H9 (cell line): ENCODE measurements at regions not wholly inside any gene's neighbourhood (a gene's known extent, or its start where the extent isn't known, plus 50 kb on each side); places are given as distances from the start of the nearest gene placed in this dataset.

Experiments
- DNase-seq: peaks from one replicate; pipeline ENCODE4 v3.0.0-alpha.2; 2017
- H2AFZ ChIP-seq: one replicate; pipeline ENCODE4 v1.6.1; 2013; ENCODE audit warnings: mild to moderate bottlenecking, low read length, control low read depth, moderate library complexity
- H2AK5ac ChIP-seq: 2 replicates; pipeline ENCODE4 v1.6.1; 2013; ENCODE audit warnings: low read length, control low read depth, mixed read lengths; ENCODE audit not compliant: insufficient read length
- H2BK120ac ChIP-seq: one replicate; pipeline ENCODE4 v1.6.1; 2013; ENCODE audit warnings: low read depth, mild to moderate bottlenecking, low read length, control low read depth, inconsistent platforms; ENCODE audit not compliant: poor library complexity, severe bottlenecking
- H2BK12ac ChIP-seq: 2 replicates; pipeline ENCODE4 v1.6.1; 2013; ENCODE audit warnings: low read length, control low read depth, mixed read lengths, low read depth; ENCODE audit not compliant: insufficient read length
- H2BK15ac ChIP-seq: 2 replicates; pipeline ENCODE4 v1.6.1; 2013; ENCODE audit warnings: low read depth, low read length, control low read depth
- H2BK20ac ChIP-seq: one replicate; pipeline ENCODE4 v1.6.1; 2013; ENCODE audit warnings: low read depth, mild to moderate bottlenecking, low read length, control low read depth, inconsistent platforms; ENCODE audit not compliant: poor library complexity, severe bottlenecking
- H2BK5ac ChIP-seq: 2 replicates; pipeline ENCODE4 v1.6.1; 2013; ENCODE audit warnings: low read length, control low read depth, mixed read lengths; ENCODE audit not compliant: insufficient read length
- H3K14ac ChIP-seq: 2 replicates; pipeline ENCODE4 v1.6.1; 2013; ENCODE audit warnings: low read length, control low read depth; ENCODE audit not compliant: insufficient read depth
- H3K18ac ChIP-seq: 2 replicates; pipeline ENCODE4 v1.6.1; 2013; ENCODE audit warnings: low read depth, mild to moderate bottlenecking, mixed read lengths, low read length, control low read depth; ENCODE audit not compliant: insufficient read length
- H3K23ac ChIP-seq: 2 replicates; pipeline ENCODE4 v1.6.1; 2013; ENCODE audit warnings: low read length, control low read depth, mixed read lengths, low read depth; ENCODE audit not compliant: insufficient read length
- H3K23me2 ChIP-seq: 2 replicates; pipeline ENCODE4 v1.6.1; 2013; ENCODE audit warnings: low read depth, mild to moderate bottlenecking, mixed read lengths, low read length, control low read depth; ENCODE audit not compliant: insufficient read length, poor library complexity, severe bottlenecking
- H3K27ac ChIP-seq: 2 replicates; pipeline ENCODE4 v1.5.1; 2013; ENCODE audit warnings: low read length, control low read depth, mixed read lengths, low read depth; ENCODE audit not compliant: insufficient read length
- H3K27me3 ChIP-seq: 2 replicates; pipeline ENCODE4 v1.6.1; 2013; ENCODE audit warnings: low read length, control low read depth, inconsistent platforms; ENCODE audit not compliant: insufficient read depth
- H3K4ac ChIP-seq: 2 replicates; pipeline ENCODE4 v1.6.1; 2013; ENCODE audit warnings: low read depth, mild to moderate bottlenecking, control low read depth, inconsistent platforms, low read length, moderate library complexity
- H3K4me1 ChIP-seq: 2 replicates; pipeline ENCODE4 v1.6.1; 2013; ENCODE audit warnings: low read length, control low read depth, inconsistent platforms; ENCODE audit not compliant: insufficient read depth
- H3K4me2 ChIP-seq: 2 replicates; pipeline ENCODE4 v1.6.1; 2013; ENCODE audit warnings: low read length, control low read depth, mixed read lengths; ENCODE audit not compliant: insufficient read length, insufficient read depth
- H3K56ac ChIP-seq: 2 replicates; pipeline ENCODE4 v1.6.1; 2013; ENCODE audit warnings: low read depth, mild to moderate bottlenecking, mixed read lengths, low read length, control low read depth; ENCODE audit not compliant: insufficient read length
- H3K79me1 ChIP-seq: 2 replicates; pipeline ENCODE4 v1.6.1; 2013; ENCODE audit warnings: low read depth, mild to moderate bottlenecking, moderate library complexity, low read length, control low read depth, inconsistent platforms; ENCODE audit not compliant: insufficient read depth, poor library complexity, severe bottlenecking
- H3K79me2 ChIP-seq: 2 replicates; pipeline ENCODE4 v1.6.1; 2013; ENCODE audit warnings: low read length, control low read depth, inconsistent platforms; ENCODE audit not compliant: insufficient read depth
- H3K9ac ChIP-seq: 2 replicates; pipeline ENCODE4 v1.6.1; 2013; ENCODE audit warnings: low read length, control low read depth, mixed read lengths; ENCODE audit not compliant: insufficient read length; ENCODE audit errors: extremely low read depth
- H3K9me3 ChIP-seq: one replicate; pipeline ENCODE4 v1.6.1; 2013; ENCODE audit warnings: low read depth, low read length, inconsistent platforms; ENCODE audit not compliant: control insufficient read depth
- H3T11ph ChIP-seq: one replicate; pipeline ENCODE4 v1.6.1; 2013; ENCODE audit warnings: mild to moderate bottlenecking, low read length, control low read depth, inconsistent platforms
- H4K20me1 ChIP-seq: one replicate; pipeline ENCODE4 v1.6.1; 2013; ENCODE audit not compliant: control insufficient read depth, insufficient read length, insufficient read depth
- H4K5ac ChIP-seq: 2 replicates; pipeline ENCODE4 v1.6.1; 2013; ENCODE audit warnings: low read depth, mild to moderate bottlenecking, mixed read lengths, low read length, control low read depth; ENCODE audit not compliant: insufficient read length
- H4K8ac ChIP-seq: replicated peaks from 2 replicates; pipeline ENCODE4 v1.6.1; 2013; ENCODE audit warnings: low read length, control low read depth, mixed read lengths, low read depth; ENCODE audit not compliant: insufficient read length
- H4K91ac ChIP-seq: 2 replicates; pipeline ENCODE4 v1.6.1; 2013; ENCODE audit warnings: low read depth, mild to moderate bottlenecking, moderate library complexity, mixed read lengths, low read length, control low read depth; ENCODE audit not compliant: insufficient read length
- H3K27ac Mint-ChIP-seq, 3 experiments: 2 replicates in 2 of 3; 3 replicates in 1 of 3; pipeline ENCODE4 v1.8.0; 2020 to 2021; ENCODE audit warnings: mixed read lengths in 3 of 3, mild to moderate bottlenecking in 1 of 3, moderate library complexity in 1 of 3
- H3K27me3 Mint-ChIP-seq: 2 replicates; pipeline ENCODE4 v1.8.0; 2021; ENCODE audit warnings: low read depth, mild to moderate bottlenecking, moderate library complexity, mixed read lengths
- H3K36me3 Mint-ChIP-seq, 3 experiments: 2 replicates in 2 of 3; 3 replicates in 1 of 3; pipeline ENCODE4 v1.8.0; 2020 to 2021; ENCODE audit warnings: low read depth in 3 of 3, mixed read lengths in 3 of 3; ENCODE audit not compliant: insufficient read depth in 1 of 3
- H3K4me1 Mint-ChIP-seq, 2 experiments: 2 replicates each; pipeline ENCODE4 v1.8.0; 2020; ENCODE audit warnings: mixed read lengths in 2 of 2
- H3K4me3 Mint-ChIP-seq, 2 experiments: 2 replicates in 1 of 2; 3 replicates in 1 of 2; pipeline ENCODE4 v1.8.0; 2020 to 2021; ENCODE audit warnings: mild to moderate bottlenecking in 2 of 2, mixed read lengths in 2 of 2, moderate library complexity in 1 of 2
- H3K9me3 Mint-ChIP-seq, 2 experiments: 2 replicates in 1 of 2; 3 replicates in 1 of 2; pipeline ENCODE4 v1.8.0; 2020; ENCODE audit warnings: mild to moderate bottlenecking in 2 of 2, mixed read lengths in 2 of 2, moderate library complexity in 1 of 2
- CTCF ChIP-seq: fragments of 200-600 bp; sonication (generic); conservative IDR thresholded peaks from 3 replicates; pipeline ENCODE4 v1.8.0; 2021; ENCODE audit warnings: antibody characterized with exemption, mild to moderate bottlenecking
- WGBS: extraction: QIAGEN DNeasy Blood & Tissue Kit; methylation state at CpG from one replicate; pipeline ENCODE4 v1.1.7; 2013; ENCODE audit warnings: missing lambda C conversion rate, low lambda C conversion rate, mixed read lengths; ENCODE audit not compliant: insufficient read length; ENCODE audit errors: extremely low coverage; 5-methylcytosine and 5-hydroxymethylcytosine counted together

- no peaks in the 10 kb centered on the region for H3K79me2 ChIP-seq
- Mint-ChIP-seq H3K4me3 (no peak overlapping the region), H3K4me1 (peaks cover 3% of the 10 kb centered on the region in 2 experiments; a peak in 2 of 4 replicates), H3K9me3 (no peaks in the 10 kb centered on the region), H3K27me3 (no peaks in the 10 kb centered on the region), H3K27ac (no peak overlapping the region), H3K36me3 (no peaks in the 10 kb centered on the region)
- no peaks in the 10 kb centered on the region for H3K27me3 ChIP-seq
- H2BK20ac ChIP-seq, result no peak overlapping the region
- no peak overlapping the region for H2BK5ac ChIP-seq
- no peak overlapping the region for H4K91ac ChIP-seq
- no peak overlapping the region for H3T11ph ChIP-seq
- no peak overlapping the region for H4K8ac ChIP-seq
- no peak overlapping the region for H3K27ac ChIP-seq
- TF ChIP-seq CTCF, result no peak
- no peaks in the 10 kb centered on the region for H3K9me3 ChIP-seq
- WGBS, result no CpG with 5 or more reads among the region's 13 CpGs
- H3K9ac ChIP-seq, result no peak overlapping the region
- DNase-seq, result peak; percentile 50
- H2BK120ac ChIP-seq, result no peak overlapping the region
- H4K20me1 ChIP-seq, result no peaks in the 10 kb centered on the region
- no peak overlapping the region for H3K23ac ChIP-seq
- no peaks in the 10 kb centered on the region for H3K4me1 ChIP-seq
- H3K4me2 ChIP-seq, result no peak overlapping the region
- H3K79me1 ChIP-seq, result no peaks in the 10 kb centered on the region
- H2AFZ ChIP-seq, result no peak overlapping the region
- H3K14ac ChIP-seq, result peak overlapping the region; percentile 81
- H2BK15ac ChIP-seq, result no peak overlapping the region
- no peak overlapping the region for H3K4ac ChIP-seq
- H3K56ac ChIP-seq, result no peak overlapping the region
- H4K5ac ChIP-seq, result no peak overlapping the region
- no peaks in the 10 kb centered on the region for H3K23me2 ChIP-seq
- H2AK5ac ChIP-seq, result no peak overlapping the region
- H3K18ac ChIP-seq, result no peak overlapping the region
- H2BK12ac ChIP-seq, result no peak overlapping the region
Measured at GRCh38 chr18:25827961-25828561, 262.4 kb downstream of the SS18 start.
